GM19467 (cell line): ENCODE measurements at regions not wholly inside any gene's neighbourhood (a gene's known extent, or its start where the extent isn't known, plus 50 kb on each side); places are given as distances from the start of the nearest gene placed in this dataset.
A peak's percentile ranks its signal among the peaks of the same experiment; 100 is the strongest.

Source experiments
- ATAC-seq: cut with Tn5 transposase; IDR thresholded peaks from one replicate; pipeline ENCODE4 v1.9.1; 2021; ENCODE audit warnings: mild to moderate bottlenecking, moderate library complexity; ENCODE audit not compliant: unreplicated experiment

- ATAC-seq = no peak
Observed at GRCh38 chr12:98126637-98127335, 388.6 kb upstream of the TMPO start.

GRCh38 chr12:98127336-98127679, 388.1 kb upstream of the TMPO start:
- no peak for ATAC-seq

- no peak for ATAC-seq
Observed at GRCh38 chr12:98127854-98128253, 387.5 kb upstream of the TMPO start.

- ATAC-seq = no peak
Observed at GRCh38 chr12:98136544-98136943, 378.8 kb upstream of the TMPO start.

GRCh38 chr12:98137278-98137677, 378.1 kb upstream of the TMPO start:
- ATAC-seq = no peak

DNA sequence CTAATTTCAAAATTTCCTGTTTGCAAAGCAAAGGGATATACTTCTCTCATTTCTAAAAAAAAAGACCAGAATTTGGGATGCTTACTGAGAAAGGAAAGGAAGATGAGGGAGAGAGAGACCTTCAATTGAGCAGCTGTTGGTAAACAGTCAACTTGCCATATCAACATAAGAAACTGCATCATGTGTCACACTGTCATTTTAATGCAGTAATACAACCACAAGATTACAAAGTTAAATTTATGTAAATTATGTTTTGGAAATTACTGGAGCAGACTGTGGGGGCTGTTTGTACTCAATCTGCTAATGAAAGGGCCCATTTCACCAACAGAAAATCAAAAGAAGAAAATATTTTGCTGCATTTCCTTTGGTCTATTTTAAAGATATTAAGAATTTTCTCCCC, 370.4 kb upstream of the TMPO start:
- ATAC-seq = no peak

DNA sequence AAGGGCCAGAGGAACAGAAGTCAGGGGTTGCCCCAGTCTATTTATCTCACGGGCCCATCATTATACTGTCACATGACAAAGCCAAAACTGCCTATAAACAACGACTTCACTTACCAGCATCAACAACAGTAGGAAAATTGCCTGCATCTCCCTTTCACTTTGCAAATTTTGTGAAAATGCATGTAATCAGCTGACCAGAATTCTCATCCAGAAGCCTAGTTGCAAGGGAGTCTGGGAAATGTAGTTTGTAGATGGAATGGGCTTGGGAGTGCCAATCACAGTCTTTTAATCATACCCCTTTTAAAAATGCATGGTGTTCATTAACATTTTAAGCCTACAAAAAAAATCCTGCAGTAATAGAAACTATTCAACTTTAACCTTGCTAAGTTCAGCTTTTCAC, 369.3 kb upstream of the TMPO start:
- no peak for ATAC-seq

DNA sequence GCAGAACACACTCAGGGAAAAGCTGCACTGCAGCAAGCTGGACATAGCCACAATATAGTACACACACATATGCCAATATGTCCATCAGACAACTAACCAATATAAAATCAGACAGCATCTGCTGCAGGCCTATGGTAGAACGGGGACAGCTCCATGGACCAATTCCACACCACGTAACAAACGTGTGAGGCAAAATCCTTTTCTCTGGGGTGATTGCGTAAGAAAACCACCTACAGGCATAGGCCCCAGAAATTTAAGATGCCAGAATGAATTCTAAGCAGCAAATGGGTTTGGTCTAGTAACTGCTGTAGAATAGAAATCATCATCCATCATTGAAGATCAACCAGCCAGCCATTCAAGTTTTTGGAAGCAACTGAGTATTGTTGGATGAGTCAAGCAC, 368.9 kb upstream of the TMPO start:
- no peak for ATAC-seq

- ATAC-seq = peak; percentile 75
Observed at GRCh38 chr12:98149270-98149669, 366.1 kb upstream of the TMPO start.

- peak; percentile 27 for ATAC-seq
Observed at GRCh38 chr12:98149691-98150210, 365.6 kb upstream of the TMPO start.

GRCh38 chr12:98151105-98151590, 364.2 kb upstream of the TMPO start:
- ATAC-seq = no peak

- no peak for ATAC-seq
Observed at GRCh38 chr12:98151984-98152383, 363.4 kb upstream of the TMPO start.

DNA sequence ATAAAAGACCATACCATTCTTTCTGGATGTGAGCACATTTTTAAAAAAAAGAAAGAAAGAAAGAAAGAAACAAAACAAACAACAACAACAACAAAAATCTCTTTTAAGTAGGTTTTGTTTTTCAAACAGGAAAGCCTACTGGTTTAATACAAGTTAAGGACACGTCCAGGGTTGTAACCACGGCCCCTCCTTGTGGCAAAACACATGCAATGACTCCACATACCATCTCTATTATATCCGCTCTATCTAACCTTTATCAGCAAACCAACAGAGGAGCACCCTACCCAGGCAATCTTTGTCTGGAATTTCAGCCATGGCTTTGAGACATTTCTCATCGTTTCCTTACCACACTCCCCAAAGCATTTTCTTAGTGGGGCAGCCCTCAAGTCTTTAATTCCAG, 360.5 kb upstream of the TMPO start:
- no peak for ATAC-seq

- no peak for ATAC-seq
Observed at GRCh38 chr12:98156697-98157096, 358.7 kb upstream of the TMPO start.

GRCh38 chr12:98162906-98163678, 352.3 kb upstream of the TMPO start:
- no peak for ATAC-seq

GRCh38 chr12:98172304-98172703, 343.1 kb upstream of the TMPO start:
- no peak for ATAC-seq

GRCh38 chr12:98172801-98173200, 342.6 kb upstream of the TMPO start:
- no peak for ATAC-seq

DNA sequence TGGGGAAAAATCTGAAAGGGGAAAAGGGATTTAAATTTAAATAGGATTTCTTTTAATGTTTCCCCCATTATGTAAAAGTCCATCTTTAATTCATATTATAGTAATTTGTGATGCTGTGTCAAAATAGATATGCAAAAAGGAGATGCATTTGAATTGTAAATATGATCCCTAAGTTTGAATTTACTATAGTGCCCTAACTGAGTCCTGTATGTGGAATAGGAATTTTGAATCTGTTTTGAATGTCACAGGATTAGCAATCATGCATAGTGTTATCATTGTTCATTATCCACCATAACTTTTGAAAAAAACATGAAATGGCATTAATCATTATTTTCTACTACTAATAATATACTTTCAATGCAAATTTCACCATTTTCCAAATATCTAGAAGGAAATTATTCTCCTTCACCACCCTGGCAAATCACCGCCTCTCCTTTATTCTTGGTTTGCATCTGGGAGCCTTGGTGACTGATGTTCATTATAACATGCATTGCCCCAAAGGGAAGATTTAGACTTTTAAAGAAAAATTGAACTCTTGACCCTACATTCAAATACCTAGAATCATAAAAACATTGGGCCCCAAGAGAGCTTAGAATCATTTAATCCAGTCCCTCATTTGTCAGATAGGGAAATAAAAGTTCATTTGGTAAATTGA, 341.5 kb upstream of the TMPO start:
- ATAC-seq = no peak

DNA sequence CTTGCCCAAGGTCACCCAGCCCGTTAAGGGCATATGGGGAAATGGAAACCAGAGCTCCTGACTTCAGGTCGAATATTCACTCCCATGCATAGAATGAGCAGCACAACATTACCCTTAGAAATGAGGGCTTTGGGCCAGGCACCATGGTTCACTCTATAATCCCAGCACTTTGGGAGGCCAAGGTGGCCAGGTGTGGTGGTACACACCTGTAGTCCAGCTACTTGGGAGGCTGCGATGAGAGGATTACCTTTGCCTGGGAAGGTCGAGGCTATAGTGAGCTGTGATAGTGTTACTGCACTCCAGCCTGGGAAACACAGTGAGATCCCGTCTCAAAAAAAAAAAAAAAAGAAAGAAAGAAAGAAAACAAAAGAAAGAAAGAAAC, 341.0 kb upstream of the TMPO start:
- ATAC-seq = no peak

DNA sequence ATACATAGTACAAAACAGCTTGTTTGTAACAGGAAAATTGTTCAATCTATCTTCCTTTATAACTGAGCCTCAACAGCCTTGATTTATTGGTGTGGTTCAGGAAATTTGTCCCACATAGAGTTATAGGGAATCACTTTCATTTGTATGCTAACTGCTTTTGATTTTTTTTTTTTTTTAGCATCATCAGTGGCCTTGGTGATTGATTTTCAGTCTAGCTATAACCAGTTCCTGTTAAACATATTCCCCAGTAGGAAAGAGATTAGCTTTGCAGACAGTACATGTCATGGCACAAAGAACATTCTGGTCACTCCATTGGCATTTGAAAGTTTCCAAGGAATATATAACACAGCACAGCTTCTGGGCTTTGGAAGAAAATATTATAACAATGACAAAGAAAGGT, 337.3 kb upstream of the TMPO start:
- no peak for ATAC-seq

DNA sequence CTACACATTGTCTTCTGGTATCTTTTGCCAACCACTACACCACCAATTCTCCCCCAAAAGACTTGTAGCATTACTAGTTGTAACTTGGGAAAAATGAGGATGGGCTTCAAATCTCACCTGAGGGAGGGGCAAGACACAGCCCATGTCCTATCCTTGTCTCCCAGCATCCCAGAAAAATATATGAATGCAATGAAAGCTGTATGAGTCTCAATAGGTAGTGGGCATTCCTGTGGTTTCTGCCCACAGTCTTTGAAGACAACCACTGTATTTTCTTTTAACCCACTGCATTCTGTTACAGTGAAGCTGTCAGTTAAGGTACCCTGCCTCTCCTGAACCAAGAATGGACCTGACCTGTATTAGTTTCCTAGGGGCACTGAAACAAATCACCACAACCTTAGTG, 336.2 kb upstream of the TMPO start:
- no peak for ATAC-seq

- no peak for ATAC-seq
Observed at GRCh38 chr12:98180603-98181002, 334.8 kb upstream of the TMPO start.
